ENCODE measurements at regions not wholly inside any gene's neighbourhood (a gene's known extent, or its start where the extent isn't known, plus 50 kb on each side); places are given as distances from the start of the nearest gene placed in this dataset.

GRCh38 chrX:109914114-109914849 lies 88.6 kb upstream of the TMEM164 start:
- TF ChIP-seq CTCF (IDR thresholded peaks at IDR 0.05) (no peak), EZH2 (IDR thresholded peaks at IDR 0.05; ENCODE audit: borderline replicate concordance, insufficient read depth, low read depth, low read length, poor library complexity, severe bottlenecking) (no peak)

All from B cell (primary cell).